Heart left ventricle (tissue), 13 donors: ENCODE measurements at regions not wholly inside any gene's neighbourhood (a gene's known extent, or its start where the extent isn't known, plus 50 kb on each side); places are given as distances from the start of the nearest gene placed in this dataset.

Experiments
- POLR2A ChIP-seq, 2 donors: fragments of 450-650 bp; IDR thresholded peaks; one replicate each; pipeline ENCODE4 v1.6.1; 2017; ENCODE audit warnings: antibody characterized with exemption in 2 of 2, mild to moderate bottlenecking in 2 of 2, moderate library complexity in 2 of 2
- TF ChIP-seq, protein P1 (sequence below), 12 donors: fragments of 200-600 bp; sonication (generic) in 4 of 12; IDR thresholded peaks; one replicate each; pipeline versions ENCODE4 v1.5.0 to v1.8.0; 2018 to 2022; ENCODE audit warnings: antibody characterized with exemption in 12 of 12, mild to moderate bottlenecking in 5 of 12
- donor health status: ischemic (EF 13 %, LVEDD 7.1; RV severe dilation, severe dysfunction).
- donor health status: DM: no; HTN: yes; CAD: no.
- donor health status: DM: no; HTN: no; CAD: no.
- donor health status: ischemic (EF 25% LVEDD 6.9; RV normal size, moderate dysfunction).
- donor health status: ischemic (EF 25% LVEDD 5.7; RV mildly dilated, moderate dysfunction).
- donor health status: ischemic (EF 35%, LVEDD 5.7; RV mildly dilated, moderate dysfunction).
- donor health status: nonischemic (EF 11% LVEDD 7.7; RV severe dilation, severe dysfunction).
- donor health status: DM: yes; HTN: yes; CAD: no.
- donor health status: PGD.
- donor health status: ischemic (EF 29% LVEDD 5.4; RV normal size, mild dysfunction).
- donor health status: nonischemic (EF 23%, LVEDD 6.1; RV moderate dilation, normal function).

DNA sequence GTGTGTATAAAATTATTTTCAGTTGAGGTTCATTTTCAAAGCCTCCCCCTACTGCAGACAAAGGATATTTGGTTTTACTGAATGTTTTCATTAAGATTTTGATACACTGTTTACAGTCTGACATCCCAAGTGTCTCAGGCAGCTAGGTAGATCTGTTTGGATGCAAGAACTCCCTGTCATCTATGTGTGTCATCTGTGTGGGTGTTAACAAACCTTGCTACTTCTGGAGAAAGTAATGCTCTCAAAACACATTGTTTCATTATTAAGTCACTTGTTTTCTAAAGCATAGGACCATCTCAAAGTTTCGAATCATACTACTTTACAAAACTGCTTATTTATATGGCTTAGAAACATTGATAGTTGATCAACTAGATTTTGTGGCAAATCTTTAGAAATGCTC is 114.5 kb upstream of the TMEM170B start:
- TF ChIP-seq POLR2A (IDR thresholded peaks at IDR 0.05) = no peak
- TF ChIP-seq, protein P1, sequence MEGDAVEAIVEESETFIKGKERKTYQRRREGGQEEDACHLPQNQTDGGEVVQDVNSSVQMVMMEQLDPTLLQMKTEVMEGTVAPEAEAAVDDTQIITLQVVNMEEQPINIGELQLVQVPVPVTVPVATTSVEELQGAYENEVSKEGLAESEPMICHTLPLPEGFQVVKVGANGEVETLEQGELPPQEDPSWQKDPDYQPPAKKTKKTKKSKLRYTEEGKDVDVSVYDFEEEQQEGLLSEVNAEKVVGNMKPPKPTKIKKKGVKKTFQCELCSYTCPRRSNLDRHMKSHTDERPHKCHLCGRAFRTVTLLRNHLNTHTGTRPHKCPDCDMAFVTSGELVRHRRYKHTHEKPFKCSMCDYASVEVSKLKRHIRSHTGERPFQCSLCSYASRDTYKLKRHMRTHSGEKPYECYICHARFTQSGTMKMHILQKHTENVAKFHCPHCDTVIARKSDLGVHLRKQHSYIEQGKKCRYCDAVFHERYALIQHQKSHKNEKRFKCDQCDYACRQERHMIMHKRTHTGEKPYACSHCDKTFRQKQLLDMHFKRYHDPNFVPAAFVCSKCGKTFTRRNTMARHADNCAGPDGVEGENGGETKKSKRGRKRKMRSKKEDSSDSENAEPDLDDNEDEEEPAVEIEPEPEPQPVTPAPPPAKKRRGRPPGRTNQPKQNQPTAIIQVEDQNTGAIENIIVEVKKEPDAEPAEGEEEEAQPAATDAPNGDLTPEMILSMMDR (IDR thresholded peaks at IDR 0.05) = no peak
